ENCODE measurements at regions not wholly inside any gene's neighbourhood (a gene's known extent, or its start where the extent isn't known, plus 50 kb on each side); places are given as distances from the start of the nearest gene placed in this dataset.
"Not testable (repeated sequence)": the region's sequence is repeated elsewhere in the genome, so short reads cannot be mapped to it uniquely, and the experiment has no call there.

- no peaks in the 10 kb centered on the region for H3K36me3 ChIP-seq
- H3K27me3 ChIP-seq = no peaks in the 10 kb centered on the region
- TF ChIP-seq CTCF (IDR thresholded peaks at IDR 0.05) (no peak), POLR2A (IDR thresholded peaks at IDR 0.05) (no peak)
- no peak for DNase-seq
- no peak overlapping the region for H3K27ac ChIP-seq
- intact Hi-C loops (cut with DNase I) = no loop called here
- no peaks in the 10 kb centered on the region for H3K9me3 ChIP-seq
- WGBS, 2 donors = 88 to 93% methylated on average over 5 of the region's 5 CpGs
- no peaks in the 10 kb centered on the region for H3K4me1 ChIP-seq
- H3K4me3 ChIP-seq (replicated peaks in 1 of 3) = no peak overlapping the region
Measured at GRCh38 chr20:12740647-12741046, 268.1 kb upstream of the SPTLC3 start.

- no peaks in the 10 kb centered on the region for H3K36me3 ChIP-seq
- no peaks in the 10 kb centered on the region for H3K4me1 ChIP-seq
- WGBS, 2 donors = 93% methylated on average over 2 of the region's 2 CpGs
Measured at GRCh38 chr20:12744037-12744436, 264.7 kb upstream of the SPTLC3 start.

GRCh38 chr20:12748359-12748994, 260.3 kb upstream of the SPTLC3 start:
- Histone ChIP-seq H3K4me1 (no peaks in the 10 kb centered on the region), H3K4me3 (replicated peaks in 1 of 3) (no peak overlapping the region), H3K27me3 (no peaks in the 10 kb centered on the region), H3K9me3 (no peaks in the 10 kb centered on the region), H3K36me3 (no peaks in the 10 kb centered on the region), H3K27ac (no peak overlapping the region)
- DNase-seq = no peak
- WGBS, 2 donors = 58 to 81% methylated on average over 1 of the region's 1 CpG
- TF ChIP-seq CTCF (IDR thresholded peaks at IDR 0.05) = no peak
- intact Hi-C loops (cut with DNase I) = no loop called here

More at GRCh38 chr20:12744037-12744436, 264.7 kb upstream of the SPTLC3 start:
- Histone ChIP-seq H3K4me3 (replicated peaks in 1 of 3) (no peak overlapping the region), H3K27ac (no peak overlapping the region), H3K27me3 (no peaks in the 10 kb centered on the region), H3K9me3 (no peaks in the 10 kb centered on the region)
- TF ChIP-seq CTCF (IDR thresholded peaks at IDR 0.05) (no peak), POLR2A (IDR thresholded peaks at IDR 0.05) (no peak)
- no peak for DNase-seq
- intact Hi-C loops (cut with DNase I) = no loop called here

- Histone ChIP-seq H3K9me3 (no peaks in the 10 kb centered on the region), H3K4me1 (no peaks in the 10 kb centered on the region), H3K4me3 (replicated peaks in 1 of 3) (no peak overlapping the region), H3K36me3 (no peaks in the 10 kb centered on the region), H3K27me3 (no peaks in the 10 kb centered on the region), H3K27ac (no peak overlapping the region)
- intact Hi-C loops (cut with DNase I) = no loop called here
- TF ChIP-seq CTCF (IDR thresholded peaks at IDR 0.05) = no peak
- TF ChIP-seq POLR2A (IDR thresholded peaks at IDR 0.05) = no peak
- WGBS, 2 donors = 82 to 85% methylated on average over 6 of the region's 6 CpGs
- DNase-seq = no peak
Measured at GRCh38 chr20:12750221-12750620, 258.6 kb upstream of the SPTLC3 start.

- intact Hi-C loops (cut with DNase I); H3K27me3 ChIP-seq; H3K27ac ChIP-seq; H3K9me3 ChIP-seq; H3K36me3 ChIP-seq; H3K4me3 ChIP-seq (replicated peaks in 1 of 3); DNase-seq; H3K4me1 ChIP-seq: not testable (repeated sequence)
- WGBS, 2 donors = 89 to 90% methylated on average over 9 of the region's 9 CpGs
Measured at GRCh38 chr20:12752900-12753693, 255.7 kb upstream of the SPTLC3 start.

GRCh38 chr20:12753742-12754141, 255.0 kb upstream of the SPTLC3 start:
- not testable (repeated sequence) for H3K27ac ChIP-seq

GRCh38 chr20:12759493-12759892, 249.3 kb upstream of the SPTLC3 start:
- H3K4me1 ChIP-seq; intact Hi-C loops (cut with DNase I); H3K36me3 ChIP-seq; DNase-seq; H3K27me3 ChIP-seq; H3K27ac ChIP-seq; H3K9me3 ChIP-seq; H3K4me3 ChIP-seq (replicated peaks in 1 of 3): not testable (repeated sequence)
- 78 to 82% methylated on average over 3 to 4 of the region's 5 CpGs for WGBS, 2 donors

More at GRCh38 chr20:12753742-12754141, 255.0 kb upstream of the SPTLC3 start:
- H3K27me3 ChIP-seq; DNase-seq; H3K36me3 ChIP-seq; H3K9me3 ChIP-seq; H3K4me3 ChIP-seq (replicated peaks in 1 of 3); H3K4me1 ChIP-seq; intact Hi-C loops (cut with DNase I): not testable (repeated sequence)
- WGBS, 2 donors = 90 to 91% methylated on average over 3 of the region's 3 CpGs
